GM12892 (cell line): ENCODE measurements at regions not wholly inside any gene's neighbourhood (a gene's known extent, or its start where the extent isn't known, plus 50 kb on each side); places are given as distances from the start of the nearest gene placed in this dataset.

Experiments used
- DNase-seq: peaks from one replicate; pipeline ENCODE4 v3.0.0; 2011; ENCODE audit not compliant: insufficient read length
- FAIRE-seq: peaks from 2 replicates; lab custom pipeline; 2011; peaks lifted over from hg19 to GRCh38; lab: Jason Lieb, UNC
- POLR2A ChIP-seq: IDR thresholded peaks from 2 replicates; pipeline ENCODE4 v1.6.1; 2011; ENCODE audit warnings: low read depth, low read length, control low read depth
- POLR2AphosphoS5 ChIP-seq: IDR thresholded peaks from 2 replicates; pipeline ENCODE4 v1.6.1; 2011; ENCODE audit warnings: low read depth, low read length, control low read depth
- TAF1 ChIP-seq: IDR thresholded peaks from 2 replicates; pipeline ENCODE4 v1.6.1; 2011; ENCODE audit warnings: low read depth, mild to moderate bottlenecking, control low read depth, low read length, borderline replicate concordance

DNA sequence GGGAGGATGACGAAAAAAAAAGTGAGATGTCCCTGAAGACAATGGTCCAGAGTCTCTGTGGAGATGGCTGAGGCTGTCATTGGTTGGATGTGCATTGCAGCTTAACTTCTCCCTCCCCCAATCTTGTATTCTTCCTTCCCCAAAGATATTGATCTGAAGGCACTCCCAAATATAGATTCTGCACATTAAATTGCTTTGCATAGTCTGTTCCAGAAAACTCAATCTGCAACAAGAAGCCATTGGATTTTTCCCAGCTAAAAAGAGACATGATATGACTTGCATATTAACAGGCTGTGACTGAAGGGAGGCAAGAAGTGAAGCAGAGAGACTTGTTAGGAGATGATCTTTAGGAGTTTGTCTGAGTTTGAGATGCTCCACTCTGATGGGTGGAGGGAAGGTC, 245.2 kb upstream of the MOCS1 start:
- DNase-seq (no peak), FAIRE-seq (no peak)
- TF ChIP-seq TAF1 (no peak), POLR2A (no peak), POLR2AphosphoS5 (no peak)

DNA sequence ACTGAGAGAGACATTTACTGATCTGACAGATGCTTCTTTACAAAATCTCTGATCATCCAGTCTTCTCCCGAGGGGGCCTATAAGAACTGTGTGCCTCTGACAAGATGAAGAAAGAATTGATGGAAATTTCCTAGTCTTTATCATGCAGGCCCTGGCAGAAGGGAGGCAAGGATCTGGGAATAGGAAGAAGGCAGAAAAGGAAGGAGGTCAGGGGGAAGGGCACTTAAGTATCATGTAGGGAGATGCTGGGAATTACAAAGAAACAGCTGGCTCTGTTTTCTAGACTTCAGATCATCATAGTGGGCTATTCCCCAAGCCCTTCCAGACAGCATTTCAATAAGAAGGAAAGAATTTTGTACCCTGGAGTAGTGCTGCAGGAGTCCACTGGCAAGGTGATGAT, 243.3 kb upstream of the MOCS1 start:
- FAIRE-seq (no peak), DNase-seq (no peak)
- no peak for TF ChIP-seq TAF1
- TF ChIP-seq POLR2A, result no peak
- no peak for TF ChIP-seq POLR2AphosphoS5

DNA sequence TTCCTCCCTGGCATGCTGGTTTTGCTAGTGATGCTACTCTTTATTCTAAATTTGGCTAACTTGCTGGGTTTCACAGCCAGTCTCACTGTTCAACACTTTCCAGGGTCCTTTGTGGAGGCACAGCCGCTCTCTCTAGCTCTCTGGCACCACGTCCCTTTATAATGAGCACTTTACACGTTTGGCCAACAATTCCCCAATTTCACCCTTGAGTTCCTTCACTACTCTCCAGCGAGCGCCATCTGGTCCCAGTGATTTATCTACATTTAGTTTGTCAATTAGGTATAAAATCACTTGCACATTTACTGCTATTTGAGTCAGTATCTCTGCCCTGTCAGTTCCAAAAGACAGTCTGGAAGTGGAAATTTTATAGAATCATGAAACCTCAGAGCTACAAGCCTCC, 241.9 kb upstream of the MOCS1 start:
- DNase-seq (no peak), FAIRE-seq (no peak)
- TF ChIP-seq TAF1, result no peak
- TF ChIP-seq POLR2A, result no peak
- TF ChIP-seq POLR2AphosphoS5, result no peak

DNA sequence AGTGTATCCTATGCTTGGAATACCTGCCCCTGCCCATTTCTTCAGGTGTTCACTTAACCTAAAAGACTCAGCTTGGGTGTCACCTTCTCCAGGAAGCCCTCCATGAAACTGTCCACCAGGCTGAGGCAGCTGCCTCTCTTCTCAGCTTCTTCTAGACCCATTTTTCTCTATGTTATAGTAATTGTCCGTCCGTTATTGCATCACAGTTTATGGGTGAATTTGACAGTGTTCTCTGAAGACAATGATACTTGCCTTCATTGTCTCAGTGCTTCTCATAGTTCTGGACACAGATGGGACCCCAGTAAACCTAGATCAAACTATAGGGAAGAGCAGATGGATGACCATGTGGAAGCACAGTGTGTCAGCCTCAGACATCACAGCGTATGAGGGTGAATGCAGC, 238.0 kb upstream of the MOCS1 start:
- TF ChIP-seq TAF1 (no peak), POLR2A (no peak), POLR2AphosphoS5 (no peak)
- no peak for DNase-seq
- FAIRE-seq, result no peak

DNA sequence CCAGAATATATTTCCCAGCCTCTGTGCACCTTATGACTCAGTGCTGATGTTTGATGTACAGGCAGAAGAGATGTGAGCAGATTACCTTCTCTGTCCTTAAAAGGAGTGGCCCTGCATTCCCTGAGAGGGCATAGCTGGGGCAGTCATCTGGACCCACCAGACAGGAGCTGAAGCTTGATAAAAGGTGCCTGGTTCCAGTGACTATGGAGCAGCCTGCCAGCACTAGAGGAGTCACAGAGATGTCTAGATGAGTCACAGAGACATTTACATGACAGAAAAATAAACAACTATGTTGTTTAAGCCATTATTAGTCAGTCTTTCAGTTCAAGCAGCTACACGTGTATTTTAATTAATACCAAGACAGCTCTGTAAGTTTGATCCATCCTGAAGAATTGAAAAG, 237.1 kb upstream of the MOCS1 start:
- FAIRE-seq (no peak), DNase-seq (no peak)
- TF ChIP-seq TAF1 (no peak), POLR2A (no peak), POLR2AphosphoS5 (no peak)

DNA sequence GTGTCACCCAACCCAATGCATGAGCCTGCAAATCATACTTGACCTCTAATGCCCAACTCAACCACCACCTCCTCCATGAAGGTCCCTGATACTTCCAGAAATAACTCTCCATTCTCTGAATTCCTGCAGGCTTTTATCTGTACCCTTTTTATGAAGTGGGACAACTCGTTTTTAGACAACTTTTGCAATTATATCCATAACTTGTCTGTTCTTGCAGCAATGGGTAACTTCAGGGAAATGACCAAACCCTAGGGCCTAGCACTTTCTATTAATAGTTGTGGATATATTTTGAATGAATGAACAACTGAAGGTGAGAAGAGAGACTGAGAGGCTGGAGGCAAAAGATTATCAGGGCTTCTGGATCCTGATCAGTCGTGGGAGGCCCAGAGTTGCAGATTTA, 236.6 kb upstream of the MOCS1 start:
- TF ChIP-seq POLR2A (no peak), TAF1 (no peak), POLR2AphosphoS5 (no peak)
- DNase-seq (no peak), FAIRE-seq (no peak)

DNA sequence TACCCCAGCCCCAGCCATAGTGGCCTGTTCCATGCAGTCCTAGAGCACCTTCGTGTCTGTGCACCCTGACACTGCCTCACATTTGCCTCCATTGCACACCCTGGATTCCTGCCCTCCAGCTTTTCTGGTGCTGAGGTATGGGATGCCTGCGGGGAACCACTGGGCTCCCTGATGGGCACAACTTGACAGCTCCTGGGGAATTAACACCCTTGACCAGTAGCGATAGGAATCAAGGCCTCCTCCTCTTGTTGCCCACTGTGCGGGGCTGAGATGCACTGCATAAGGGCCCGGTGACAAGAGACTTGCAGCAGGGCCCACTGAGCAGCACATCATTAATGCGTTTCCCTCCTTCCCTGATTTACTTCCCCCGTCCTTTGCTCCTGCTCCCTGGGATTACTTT, 235.6 kb upstream of the MOCS1 start:
- TF ChIP-seq POLR2AphosphoS5 (no peak), TAF1 (no peak), POLR2A (no peak)
- DNase-seq, result no peak
- no peak for FAIRE-seq

DNA sequence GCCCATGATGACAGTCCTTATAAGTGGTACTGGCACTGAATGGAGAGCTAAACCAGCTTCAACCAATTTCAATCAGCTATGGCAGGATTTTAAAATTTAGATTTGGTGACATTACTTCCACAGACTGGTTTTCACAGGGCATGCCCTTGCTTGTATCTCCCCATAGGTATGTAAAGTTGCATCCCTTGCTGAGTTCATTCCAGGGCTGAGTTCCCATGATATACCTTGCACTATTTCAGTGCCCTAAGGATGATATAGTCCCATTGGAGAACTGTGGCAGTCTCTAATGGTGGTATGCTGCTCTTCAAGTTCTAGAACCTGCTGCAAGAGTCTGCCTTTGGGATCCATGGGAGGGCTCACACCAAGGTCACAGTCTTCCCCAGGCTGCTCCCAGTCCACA, 232.7 kb upstream of the MOCS1 start:
- no peak for FAIRE-seq
- TF ChIP-seq TAF1 (no peak), POLR2A (no peak), POLR2AphosphoS5 (no peak)
- no peak for DNase-seq

DNA sequence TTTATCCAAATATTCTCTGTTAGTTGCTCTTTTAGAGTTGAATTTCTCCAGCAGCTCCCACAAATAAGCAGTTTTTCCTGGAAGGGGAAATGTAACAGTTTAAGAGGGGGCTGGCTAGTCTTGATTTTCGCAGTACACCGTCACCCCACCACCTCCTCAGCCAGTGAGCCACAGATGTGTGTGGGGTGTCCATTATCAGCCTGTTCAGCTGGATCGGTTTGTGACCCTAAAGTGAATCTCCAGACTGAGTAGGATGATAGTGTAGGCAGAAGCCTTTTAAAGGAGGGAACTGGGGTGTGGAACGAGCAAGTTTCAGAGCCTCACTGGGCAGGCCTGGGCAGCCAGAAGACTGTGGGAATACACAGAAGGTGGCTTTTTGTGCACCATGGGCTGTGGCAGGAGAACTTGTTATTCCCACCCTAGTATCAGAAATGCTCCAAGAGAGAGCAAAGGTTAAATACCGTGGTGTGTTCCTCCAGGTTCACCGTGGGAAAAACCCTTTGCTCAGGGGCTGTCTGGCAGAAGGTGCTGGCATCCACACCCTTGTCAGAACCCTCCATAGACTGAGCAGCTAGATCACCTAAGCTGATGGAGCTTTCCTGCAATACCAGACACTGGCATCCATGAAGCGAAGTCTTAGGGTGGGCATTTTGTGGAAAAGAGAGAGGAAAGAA, 230.9 kb upstream of the MOCS1 start:
- no peak for TF ChIP-seq POLR2A
- no peak for TF ChIP-seq TAF1
- TF ChIP-seq POLR2AphosphoS5, result no peak
- FAIRE-seq (no peak), DNase-seq (no peak)

DNA sequence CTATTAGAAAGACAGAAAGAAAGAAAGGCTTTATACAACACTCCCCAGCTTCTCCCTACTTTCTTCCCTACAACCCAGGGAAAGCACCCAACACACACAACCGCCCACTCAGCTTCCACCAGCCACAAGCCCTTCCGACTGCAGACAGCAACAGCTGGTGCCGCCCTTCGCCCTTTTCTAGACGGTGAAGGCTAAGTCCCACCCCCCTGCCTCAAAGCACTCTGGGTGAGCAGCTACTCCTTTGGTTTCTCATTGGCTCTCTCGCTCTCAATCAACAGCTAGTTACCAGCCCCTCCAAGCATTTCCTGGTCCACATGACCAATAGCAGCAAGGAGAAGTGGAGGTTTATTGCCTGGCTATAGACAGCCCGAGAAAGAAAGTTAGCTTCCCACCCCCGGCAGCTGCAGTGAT, 230.1 kb upstream of the MOCS1 start:
- no peak for FAIRE-seq
- no peak for DNase-seq
- TF ChIP-seq POLR2A, result no peak
- no peak for TF ChIP-seq POLR2AphosphoS5
- TF ChIP-seq TAF1, result no peak

DNA sequence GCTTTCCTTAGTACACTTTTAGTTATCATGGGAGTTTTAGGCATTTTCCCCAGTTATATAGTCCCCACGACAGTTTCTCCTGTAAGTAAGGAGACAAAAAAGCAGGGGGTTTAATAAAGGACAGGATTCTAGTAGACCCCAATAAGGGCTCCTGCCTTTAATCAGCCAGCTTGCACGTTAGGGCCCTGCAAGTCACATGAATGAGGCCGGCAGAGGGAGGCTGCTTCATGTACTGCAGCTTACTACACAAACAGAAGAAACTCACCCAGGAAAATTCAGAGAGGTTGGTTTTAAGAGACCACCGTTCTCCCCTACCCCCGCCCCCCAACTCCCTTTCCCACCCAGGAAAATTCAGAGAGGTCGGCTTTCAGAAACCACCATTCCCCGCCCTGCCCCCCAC, 229.7 kb upstream of the MOCS1 start:
- TF ChIP-seq POLR2AphosphoS5, result no peak
- TF ChIP-seq TAF1, result no peak
- TF ChIP-seq POLR2A, result no peak
- DNase-seq (no peak), FAIRE-seq (no peak)

DNA sequence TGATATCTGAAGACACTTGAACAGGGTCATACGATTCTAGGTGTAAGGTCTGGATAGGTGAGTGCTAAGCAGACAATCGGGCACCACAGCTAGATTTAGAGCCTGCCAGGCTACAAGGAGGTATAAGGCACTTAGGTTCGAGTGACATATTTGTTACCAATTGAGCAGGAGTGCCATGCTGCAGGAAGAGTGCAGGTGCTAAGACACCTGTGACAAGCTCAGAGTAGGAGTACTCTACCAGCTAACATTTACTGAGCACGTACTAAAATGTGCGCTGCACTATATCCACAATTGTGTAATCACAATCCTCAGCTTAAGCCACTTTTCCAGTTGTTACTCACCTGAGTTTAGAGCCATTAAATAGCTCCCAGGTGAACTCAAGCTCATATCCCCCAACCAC, 227.8 kb upstream of the MOCS1 start:
- no peak for FAIRE-seq
- DNase-seq, result no peak
- TF ChIP-seq POLR2A (no peak), TAF1 (no peak), POLR2AphosphoS5 (no peak)
